ENCODE measurements at regions not wholly inside any gene's neighbourhood (a gene's known extent, or its start where the extent isn't known, plus 50 kb on each side); places are given as distances from the start of the nearest gene placed in this dataset.
"Not testable (repeated sequence)": the region's sequence is repeated elsewhere in the genome, so short reads cannot be mapped to it uniquely, and the experiment has no call there.

DNA sequence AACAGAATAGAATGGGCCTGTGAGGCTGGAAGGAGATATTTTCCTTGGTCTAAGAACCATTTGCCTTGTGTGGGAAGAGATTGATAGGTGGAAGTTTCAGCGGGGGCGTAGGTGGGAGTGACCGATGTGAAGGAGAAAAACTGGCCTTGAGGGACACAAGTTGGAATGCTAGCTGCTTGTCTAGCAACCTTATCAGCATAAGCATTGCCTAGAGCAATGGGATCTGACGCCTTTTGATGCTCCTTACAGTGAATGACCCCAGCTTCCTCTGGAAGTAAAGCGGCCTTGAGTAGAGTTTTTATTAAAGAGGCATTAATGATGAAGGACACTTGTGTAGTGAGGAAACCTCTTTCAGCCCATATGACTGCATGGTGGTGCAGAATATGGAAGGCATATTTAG lies 843.8 kb upstream of the ANO3 start:
- H3K27ac Mint-ChIP-seq; H3K27me3 Mint-ChIP-seq; H3K4me1 Mint-ChIP-seq (ENCODE audit: low read depth); intact Hi-C loops (cut with micrococcal nuclease); H3K4me3 Mint-ChIP-seq; H3K9me3 Mint-ChIP-seq; H3K36me3 Mint-ChIP-seq (ENCODE audit: low read depth): not testable (repeated sequence)

DNA sequence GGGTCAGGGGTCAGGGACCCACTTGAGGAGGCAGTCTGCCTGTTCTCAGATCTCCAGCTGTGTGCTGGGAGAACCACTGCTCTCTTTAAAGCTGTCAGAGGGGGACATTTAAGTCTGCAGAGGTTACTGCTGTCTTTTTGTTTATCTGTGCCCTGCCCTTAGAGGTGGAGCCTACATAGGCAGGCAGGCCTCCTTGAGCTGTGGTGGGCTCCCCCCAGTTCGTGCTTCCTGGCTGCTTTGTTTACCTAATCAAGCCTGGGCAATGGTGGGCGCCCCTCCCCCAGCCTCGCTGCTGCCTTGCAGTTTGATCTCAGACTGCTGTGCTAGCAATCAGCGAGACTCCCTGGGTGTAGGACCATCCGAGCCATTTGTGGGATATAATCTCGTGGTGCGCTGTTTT lies 830.5 kb upstream of the ANO3 start:
- peaks cover 40% of the 10 kb centered on the region for H3K9me3 Mint-ChIP-seq
- H3K27ac Mint-ChIP-seq; H3K27me3 Mint-ChIP-seq; H3K4me3 Mint-ChIP-seq; H3K4me1 Mint-ChIP-seq (ENCODE audit: low read depth); H3K36me3 Mint-ChIP-seq (ENCODE audit: low read depth); intact Hi-C loops (cut with micrococcal nuclease): not testable (repeated sequence)

DNA sequence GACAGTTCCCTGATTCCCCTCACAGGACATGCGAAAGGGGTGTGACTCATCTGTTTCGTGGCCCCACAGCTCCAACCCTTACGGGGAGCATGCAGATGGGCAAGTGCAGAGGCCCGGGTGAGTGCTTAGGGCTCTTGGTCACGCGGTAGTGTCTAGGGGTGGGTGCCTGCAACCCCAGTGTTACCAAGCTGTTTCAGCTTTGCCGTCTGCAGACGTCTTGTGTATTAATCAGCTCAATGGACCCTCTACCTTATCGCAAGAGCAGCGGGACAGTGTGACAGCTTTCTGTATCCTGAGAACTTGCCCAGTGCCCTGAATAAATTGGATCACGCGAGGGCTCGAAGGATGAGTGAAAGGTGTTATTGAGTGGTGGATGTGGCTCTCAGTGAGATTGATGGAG lies 816.4 kb upstream of the ANO3 start:
- Mint-ChIP-seq H3K4me1 (ENCODE audit: low read depth) (no peaks in the 10 kb centered on the region), H3K4me3 (no peak overlapping the region), H3K27me3 (no peaks in the 10 kb centered on the region), H3K9me3 (peaks cover 17% of the 10 kb centered on the region), H3K36me3 (ENCODE audit: low read depth) (no peaks in the 10 kb centered on the region), H3K27ac (no peak overlapping the region)
- intact Hi-C loops (cut with micrococcal nuclease): no loop called here

DNA sequence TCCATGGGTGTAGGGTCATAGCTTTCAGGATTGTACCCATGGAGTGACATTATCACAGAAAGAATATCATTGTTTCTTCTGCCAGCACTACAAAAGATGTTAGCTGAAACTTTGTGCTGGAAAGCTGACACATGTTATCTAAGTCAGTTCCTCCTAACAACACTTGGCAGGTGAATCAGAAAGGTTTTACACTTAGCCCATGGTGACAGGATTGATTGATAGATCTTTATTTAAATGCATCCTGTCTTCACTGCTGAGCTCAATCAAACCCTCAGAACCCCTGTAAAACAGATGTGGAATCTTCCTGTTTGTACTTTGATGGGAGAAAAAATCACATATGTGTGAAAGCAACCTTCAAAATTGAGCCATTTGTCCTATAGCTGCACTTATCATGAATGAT lies 811.5 kb upstream of the ANO3 start:
- Mint-ChIP-seq H3K4me1 (ENCODE audit: low read depth) (no peaks in the 10 kb centered on the region), H3K27me3 (no peaks in the 10 kb centered on the region), H3K9me3 (no peaks in the 10 kb centered on the region), H3K4me3 (no peak overlapping the region), H3K27ac (no peak overlapping the region), H3K36me3 (ENCODE audit: low read depth) (no peaks in the 10 kb centered on the region)
- intact Hi-C loops (cut with micrococcal nuclease): no loop called here

DNA sequence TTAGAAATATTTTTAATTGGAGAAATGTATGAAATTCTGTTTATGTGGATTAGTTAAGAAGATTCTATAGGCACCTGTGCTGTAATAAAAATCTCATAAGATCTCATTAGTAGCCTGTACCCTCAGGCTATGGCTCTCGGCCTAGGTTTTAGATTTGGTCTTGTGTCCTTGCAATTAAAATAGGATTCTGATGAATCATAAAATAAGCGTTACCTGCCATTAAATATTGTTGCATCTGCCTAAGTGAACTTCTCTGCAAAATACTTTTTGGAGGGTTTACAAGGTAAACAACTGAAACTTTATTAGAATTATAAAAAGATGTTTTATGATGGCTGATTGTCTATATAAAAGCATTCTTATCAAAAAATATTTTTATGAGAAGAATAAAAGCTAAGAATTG lies 804.1 kb upstream of the ANO3 start:
- no peaks in the 10 kb centered on the region for H3K27me3 Mint-ChIP-seq
- no peaks in the 10 kb centered on the region for H3K4me1 Mint-ChIP-seq (ENCODE audit: low read depth)
- no peaks in the 10 kb centered on the region for H3K36me3 Mint-ChIP-seq (ENCODE audit: low read depth)
- no peak overlapping the region for H3K4me3 Mint-ChIP-seq
- intact Hi-C loops (cut with micrococcal nuclease): no loop called here
- no peaks in the 10 kb centered on the region for H3K9me3 Mint-ChIP-seq
- H3K27ac Mint-ChIP-seq: no peak overlapping the region

DNA sequence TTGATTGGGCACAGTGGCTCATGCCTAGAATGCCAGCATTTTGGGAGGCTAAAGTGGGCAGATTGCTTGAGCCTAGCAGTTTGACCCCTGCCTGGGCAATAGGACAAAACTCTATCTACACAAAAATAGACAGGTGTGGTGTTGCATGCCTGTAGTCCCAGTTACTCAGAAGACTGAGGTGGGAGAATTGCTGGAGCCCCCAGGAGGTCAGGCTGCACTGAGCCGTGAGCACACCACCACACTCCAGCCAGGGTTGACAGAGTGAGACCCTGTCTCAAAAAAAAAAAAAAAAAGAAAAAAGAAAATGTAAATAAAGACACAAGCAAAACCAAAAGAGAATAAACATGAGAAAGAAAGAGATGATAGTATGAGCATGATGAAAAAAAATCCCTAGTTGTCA lies 802.4 kb upstream of the ANO3 start:
- H3K4me3 Mint-ChIP-seq: no peak overlapping the region
- no peaks in the 10 kb centered on the region for H3K9me3 Mint-ChIP-seq
- no peaks in the 10 kb centered on the region for H3K4me1 Mint-ChIP-seq (ENCODE audit: low read depth)
- no peaks in the 10 kb centered on the region for H3K36me3 Mint-ChIP-seq (ENCODE audit: low read depth)
- intact Hi-C loops (cut with micrococcal nuclease): no loop called here
- H3K27me3 Mint-ChIP-seq: no peaks in the 10 kb centered on the region
- H3K27ac Mint-ChIP-seq: no peak overlapping the region

DNA sequence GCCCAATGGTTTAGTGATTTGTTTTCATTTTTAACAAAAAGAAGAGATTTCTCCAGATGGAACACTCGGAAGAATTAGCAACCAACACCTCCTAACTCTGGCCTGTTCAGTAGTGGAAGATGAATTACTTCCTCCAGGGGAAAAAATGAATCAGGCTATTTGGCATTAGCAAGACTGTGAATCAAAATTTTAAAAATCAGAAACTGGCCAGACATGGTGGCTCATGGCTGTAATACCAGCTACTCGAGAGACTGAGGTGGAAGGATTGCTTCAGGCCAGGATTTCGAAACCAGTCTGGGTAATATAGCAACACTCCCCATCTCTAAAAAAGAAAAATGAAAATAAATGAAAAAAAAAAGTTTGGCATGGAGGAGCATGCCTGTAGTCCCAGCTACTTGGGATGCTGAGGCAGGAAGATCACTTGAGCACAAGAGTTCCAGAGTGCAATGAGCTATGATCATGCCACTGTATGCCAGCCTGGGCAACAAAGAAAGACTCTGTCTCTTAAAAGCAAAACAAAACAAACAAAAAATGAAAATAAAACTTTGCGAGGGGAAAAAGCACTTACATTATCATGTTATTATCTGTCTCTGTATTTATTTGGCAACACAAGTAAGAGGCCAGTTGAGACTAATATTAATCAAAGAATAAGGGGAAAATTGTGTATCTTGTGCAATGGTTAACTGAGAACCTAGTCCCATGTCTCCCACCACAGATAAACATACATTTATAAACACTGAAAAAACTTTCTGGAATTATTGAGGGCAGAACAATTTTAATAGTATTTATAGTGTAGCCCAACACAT lies 796.3 kb upstream of the ANO3 start:
- intact Hi-C loops (cut with micrococcal nuclease): no loop called here

DNA sequence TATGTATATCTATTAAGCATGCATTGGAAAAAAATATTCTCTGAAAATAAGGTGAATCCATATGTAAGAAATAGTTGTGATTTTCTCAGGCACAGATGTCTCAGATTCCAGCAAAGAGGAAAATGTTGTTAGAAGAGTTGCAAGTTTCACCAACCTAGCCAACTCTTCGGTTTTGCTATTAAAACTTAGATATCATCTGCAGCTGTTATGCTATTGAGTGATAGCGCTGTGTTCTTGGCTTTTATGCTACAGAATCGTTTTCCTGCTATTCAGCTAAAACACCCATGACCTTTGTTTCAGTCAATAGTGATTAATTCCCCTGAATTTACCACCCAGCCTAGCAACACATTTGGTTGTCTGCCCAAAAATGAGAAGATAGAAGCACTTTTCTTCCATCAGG lies 795.6 kb upstream of the ANO3 start:
- Mint-ChIP-seq H3K36me3 (ENCODE audit: low read depth) (no peaks in the 10 kb centered on the region), H3K27me3 (no peaks in the 10 kb centered on the region), H3K4me3 (no peak overlapping the region), H3K27ac (no peak overlapping the region), H3K9me3 (no peaks in the 10 kb centered on the region), H3K4me1 (ENCODE audit: low read depth) (no peaks in the 10 kb centered on the region)
- intact Hi-C loops (cut with micrococcal nuclease): no loop called here

More for the DNA sequence above, 796.3 kb upstream of the ANO3 start:
- no peaks in the 10 kb centered on the region for H3K27me3 Mint-ChIP-seq
- no peaks in the 10 kb centered on the region for H3K4me1 Mint-ChIP-seq (ENCODE audit: low read depth)
- H3K4me3 Mint-ChIP-seq: no peak overlapping the region
- H3K9me3 Mint-ChIP-seq: no peaks in the 10 kb centered on the region
- H3K36me3 Mint-ChIP-seq (ENCODE audit: low read depth): no peaks in the 10 kb centered on the region
- no peak overlapping the region for H3K27ac Mint-ChIP-seq

DNA sequence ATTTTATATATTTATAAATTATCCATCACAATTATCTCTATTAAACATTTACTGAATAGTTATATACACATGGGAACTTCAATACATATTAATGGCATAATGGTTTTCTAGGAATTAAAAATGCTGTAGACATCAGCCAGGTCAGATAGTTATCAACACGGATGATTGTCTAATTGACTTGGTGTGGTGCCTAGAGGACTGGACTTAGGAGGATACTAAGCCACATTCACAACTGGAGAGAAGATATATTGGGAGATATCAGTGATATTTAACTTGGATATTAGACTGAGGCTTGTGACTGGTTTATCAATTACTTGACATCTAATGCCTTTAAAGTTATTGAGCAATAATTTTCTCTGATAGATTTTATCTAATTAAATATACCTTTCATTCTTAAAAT lies 794.5 kb upstream of the ANO3 start:
- intact Hi-C loops (cut with micrococcal nuclease): no loop called here
- Mint-ChIP-seq H3K9me3 (no peaks in the 10 kb centered on the region), H3K27me3 (no peaks in the 10 kb centered on the region), H3K4me1 (ENCODE audit: low read depth) (no peaks in the 10 kb centered on the region), H3K36me3 (ENCODE audit: low read depth) (no peaks in the 10 kb centered on the region), H3K4me3 (no peak overlapping the region), H3K27ac (no peak overlapping the region)

DNA sequence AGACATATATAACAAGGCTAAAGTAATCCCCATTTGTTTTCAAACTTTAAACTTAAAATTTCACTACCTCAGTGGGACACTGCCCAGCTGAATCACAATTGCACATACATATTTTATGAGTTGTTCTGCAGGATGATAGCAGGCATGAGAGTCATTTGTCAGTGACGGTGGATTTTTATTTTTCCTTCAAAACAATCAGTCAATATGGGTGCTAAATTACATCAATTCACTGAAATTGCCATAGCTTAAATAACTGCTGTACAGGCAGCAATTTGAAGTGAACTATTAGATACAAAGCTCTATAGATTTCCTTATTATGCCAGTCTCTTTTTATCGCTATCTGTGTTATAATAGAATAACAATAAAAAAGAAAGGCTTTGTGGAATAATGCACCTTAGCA lies 784.6 kb upstream of the ANO3 start:
- Mint-ChIP-seq H3K9me3 (no peaks in the 10 kb centered on the region), H3K27ac (no peak overlapping the region), H3K4me1 (ENCODE audit: low read depth) (no peaks in the 10 kb centered on the region), H3K36me3 (ENCODE audit: low read depth) (no peaks in the 10 kb centered on the region), H3K27me3 (no peaks in the 10 kb centered on the region), H3K4me3 (no peak overlapping the region)
- intact Hi-C loops (cut with micrococcal nuclease): no loop called here

DNA sequence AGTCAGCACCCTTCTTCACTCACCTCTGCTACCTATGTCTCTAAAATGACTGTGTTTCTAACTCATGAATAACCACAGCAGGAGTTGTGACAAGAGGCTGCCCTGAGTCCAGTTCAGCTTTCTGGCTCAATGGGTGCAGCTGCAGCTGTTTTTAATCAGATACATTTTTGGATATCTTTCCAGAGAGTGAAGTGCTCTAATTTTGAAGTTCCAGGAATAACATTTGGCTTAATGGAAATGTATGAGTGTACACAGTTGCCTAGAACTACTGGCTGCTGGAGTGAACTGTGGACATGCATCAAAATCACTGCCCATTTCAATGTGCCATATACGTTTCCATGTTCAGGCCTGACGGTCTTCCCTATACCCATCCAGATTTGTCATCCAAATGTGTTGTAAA lies 769.5 kb upstream of the ANO3 start:
- Mint-ChIP-seq H3K4me3 (no peak overlapping the region), H3K27ac (no peak overlapping the region), H3K9me3 (peaks cover 8% of the 10 kb centered on the region), H3K27me3 (no peaks in the 10 kb centered on the region), H3K36me3 (ENCODE audit: low read depth) (no peaks in the 10 kb centered on the region), H3K4me1 (ENCODE audit: low read depth) (no peaks in the 10 kb centered on the region)
- intact Hi-C loops (cut with micrococcal nuclease): no loop called here

DNA sequence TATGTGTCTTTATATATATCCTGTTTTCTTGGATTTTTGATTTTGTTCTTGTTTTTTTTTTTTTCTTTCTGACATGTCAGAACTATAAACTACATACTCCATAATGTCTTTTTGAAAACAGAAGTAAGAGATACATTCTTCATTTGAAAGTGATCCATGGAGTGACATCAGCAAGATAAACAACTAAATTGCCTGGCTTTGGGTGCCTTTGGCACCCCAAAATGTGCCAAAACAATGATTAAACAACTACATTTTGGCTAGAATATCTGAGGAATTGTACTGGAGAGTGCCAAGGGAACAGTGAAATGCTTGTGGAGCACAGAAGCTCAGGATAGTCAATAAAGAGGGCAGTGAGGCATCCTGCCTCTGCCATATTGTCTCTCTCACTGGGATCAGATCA lies 766.1 kb upstream of the ANO3 start:
- Mint-ChIP-seq H3K36me3 (ENCODE audit: low read depth) (no peaks in the 10 kb centered on the region), H3K27me3 (no peaks in the 10 kb centered on the region), H3K4me1 (ENCODE audit: low read depth) (no peaks in the 10 kb centered on the region), H3K4me3 (no peak overlapping the region), H3K27ac (no peak overlapping the region), H3K9me3 (peaks cover 8% of the 10 kb centered on the region)
- intact Hi-C loops (cut with micrococcal nuclease): no loop called here

DNA sequence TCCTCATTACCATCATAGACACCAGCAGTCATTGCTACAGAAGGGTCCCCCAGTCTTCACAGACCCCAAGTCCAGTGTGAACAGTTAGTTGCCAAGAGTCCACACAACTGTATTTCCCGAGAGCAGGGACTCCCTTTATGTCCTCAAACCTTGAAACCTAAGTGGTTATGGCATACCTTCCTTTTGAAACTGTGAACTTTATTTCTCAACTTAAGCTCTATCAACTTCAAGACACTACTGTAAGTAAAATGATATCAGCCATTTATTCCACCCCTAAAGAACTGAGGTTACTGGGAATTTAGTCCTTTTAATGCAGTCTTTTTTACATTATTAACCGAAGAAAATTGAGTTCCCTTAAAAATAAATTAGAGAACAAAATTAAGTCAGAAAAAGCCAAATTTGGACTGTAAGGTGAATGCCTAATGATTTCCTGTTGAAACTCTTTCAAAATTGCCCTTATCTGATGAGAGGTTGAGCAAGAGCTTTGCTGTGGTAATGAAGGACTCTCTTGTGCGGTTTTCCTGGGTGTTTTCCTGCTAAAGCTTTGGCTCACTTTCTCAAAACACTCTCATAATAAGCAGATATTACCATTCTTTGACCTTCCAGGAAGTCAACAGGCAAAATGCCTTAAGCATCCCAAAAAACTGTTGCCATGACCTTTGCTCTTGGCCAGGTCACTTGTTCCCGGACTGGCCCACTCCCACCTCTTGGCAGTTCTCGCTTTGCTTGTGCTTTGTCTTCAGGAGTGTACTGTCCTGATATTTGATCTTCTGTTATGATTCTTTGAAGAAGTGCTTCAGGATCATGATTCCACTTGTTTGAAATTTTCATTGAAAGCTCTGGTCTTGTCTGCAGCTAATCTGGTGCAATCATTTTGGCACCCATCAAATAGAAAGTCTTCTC lies 765.4 kb upstream of the ANO3 start:
- H3K36me3 Mint-ChIP-seq (ENCODE audit: low read depth): no peaks in the 10 kb centered on the region
- no peaks in the 10 kb centered on the region for H3K4me1 Mint-ChIP-seq (ENCODE audit: low read depth)
- H3K27me3 Mint-ChIP-seq: no peaks in the 10 kb centered on the region
- no peak overlapping the region for H3K4me3 Mint-ChIP-seq
- no peak overlapping the region for H3K27ac Mint-ChIP-seq
- H3K9me3 Mint-ChIP-seq: peaks cover 8% of the 10 kb centered on the region
- intact Hi-C loops (cut with micrococcal nuclease): no loop called here

DNA sequence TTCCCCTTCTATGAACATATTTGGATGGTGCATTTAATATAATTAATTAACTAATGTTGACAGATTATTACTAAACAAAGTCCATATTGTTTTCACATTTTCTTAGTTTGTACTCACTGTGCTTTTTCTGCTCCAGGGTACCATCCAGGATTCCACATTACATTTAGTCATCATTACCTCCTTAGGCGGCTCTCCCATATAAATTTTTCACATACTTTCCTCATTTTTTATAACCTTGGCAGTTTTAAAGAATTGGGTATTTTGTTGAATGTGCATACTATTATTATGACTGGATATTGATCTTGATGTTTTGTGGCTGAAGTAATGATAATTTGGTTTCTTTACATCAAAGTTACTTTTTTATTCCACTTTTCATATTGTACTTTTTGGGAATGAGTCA lies 755.6 kb upstream of the ANO3 start:
- H3K27me3 Mint-ChIP-seq: no peaks in the 10 kb centered on the region
- no peaks in the 10 kb centered on the region for H3K4me1 Mint-ChIP-seq (ENCODE audit: low read depth)
- no peak overlapping the region for H3K4me3 Mint-ChIP-seq
- intact Hi-C loops (cut with micrococcal nuclease): no loop called here
- H3K9me3 Mint-ChIP-seq: peaks cover 21% of the 10 kb centered on the region
- no peaks in the 10 kb centered on the region for H3K36me3 Mint-ChIP-seq (ENCODE audit: low read depth)
- H3K27ac Mint-ChIP-seq: no peak overlapping the region
